Skeletal muscle satellite cell (primary cell): ENCODE measurements at regions not wholly inside any gene's neighbourhood (a gene's known extent, or its start where the extent isn't known, plus 50 kb on each side); places are given as distances from the start of the nearest gene placed in this dataset.
"Not testable (repeated sequence)": the region's sequence is repeated elsewhere in the genome, so short reads cannot be mapped to it uniquely, and the experiment has no call there.

ENCODE experiments used
- H3K27me3 ChIP-seq: 2 replicates; pipeline ENCODE4 v1.7.0; 2013; ENCODE audit warnings: low read length; ENCODE audit not compliant: control insufficient read depth, insufficient read depth
- H3K36me3 ChIP-seq: 2 replicates; pipeline ENCODE4 v1.7.0; 2013; ENCODE audit warnings: mild to moderate bottlenecking, control low read depth, low read length; ENCODE audit not compliant: insufficient read depth
- H3K4me1 ChIP-seq: 2 replicates; pipeline ENCODE4 v1.7.0; 2013; ENCODE audit warnings: low read length; ENCODE audit not compliant: control insufficient read depth, insufficient read depth
- H3K4me2 ChIP-seq: 2 replicates; pipeline ENCODE4 v1.7.0; 2013; ENCODE audit warnings: mild to moderate bottlenecking, low read length
- H3K4me3 ChIP-seq: 2 replicates; pipeline ENCODE4 v1.7.0; 2013; ENCODE audit warnings: low read length
- H3K9ac ChIP-seq: 2 replicates; pipeline ENCODE4 v1.7.0; 2013; ENCODE audit warnings: mild to moderate bottlenecking, low read depth, low read length, moderate library complexity
- H3K9me3 ChIP-seq: replicated peaks from 2 replicates; pipeline ENCODE4 v1.7.0; 2013; ENCODE audit warnings: mild to moderate bottlenecking, control low read depth, low read length

DNA sequence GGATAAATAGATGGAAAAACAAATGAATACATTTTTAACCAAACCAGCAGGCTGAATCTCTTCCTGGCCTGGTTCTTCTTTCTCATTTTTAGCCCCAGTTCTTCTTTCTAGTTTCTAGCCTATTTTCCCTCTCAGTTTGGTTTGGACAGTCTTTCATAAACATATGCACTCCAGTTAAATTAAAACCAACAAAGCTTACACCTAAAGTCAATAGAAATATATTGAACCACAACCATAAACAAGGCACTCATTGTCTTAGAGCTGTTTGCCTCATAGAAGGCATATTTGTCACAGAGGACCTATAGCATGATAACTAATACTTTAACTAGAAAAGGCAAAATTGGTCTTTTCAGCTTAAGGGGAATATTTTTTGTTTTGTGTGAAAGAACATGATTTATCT is 638.3 kb downstream of the NR2F1-AS1 start:
- Histone ChIP-seq H3K4me2 (no peak overlapping the region), H3K4me3 (no peak overlapping the region), H3K27me3 (no peaks in the 10 kb centered on the region), H3K9ac (no peak overlapping the region), H3K4me1 (peaks cover 23% of the 10 kb centered on the region), H3K9me3 (no peaks in the 10 kb centered on the region), H3K36me3 (no peaks in the 10 kb centered on the region)

DNA sequence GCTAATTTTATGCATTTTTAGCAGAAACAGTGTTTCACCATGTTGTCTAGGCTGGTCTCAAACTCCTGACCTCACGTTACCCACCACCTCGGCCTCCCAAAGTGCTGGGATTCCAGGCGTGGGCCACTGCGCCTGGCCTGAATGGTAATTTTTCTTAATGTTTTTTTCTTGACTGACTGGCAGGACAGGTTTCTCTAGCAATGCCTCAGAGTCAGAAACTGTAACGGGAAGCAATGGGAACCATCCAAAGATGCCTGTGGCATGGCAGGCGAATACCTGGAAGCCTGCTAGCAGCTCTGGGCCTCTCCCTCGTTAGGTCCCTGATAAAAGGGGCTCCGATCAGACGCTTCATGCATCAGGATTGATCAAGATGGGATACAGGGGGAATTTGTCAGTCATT is 639.2 kb downstream of the NR2F1-AS1 start:
- Histone ChIP-seq H3K27me3 (no peaks in the 10 kb centered on the region), H3K4me3 (no peak overlapping the region), H3K4me2 (no peak overlapping the region), H3K36me3 (no peaks in the 10 kb centered on the region), H3K9ac (no peak overlapping the region), H3K9me3 (no peaks in the 10 kb centered on the region), H3K4me1 (peaks cover 23% of the 10 kb centered on the region)

DNA sequence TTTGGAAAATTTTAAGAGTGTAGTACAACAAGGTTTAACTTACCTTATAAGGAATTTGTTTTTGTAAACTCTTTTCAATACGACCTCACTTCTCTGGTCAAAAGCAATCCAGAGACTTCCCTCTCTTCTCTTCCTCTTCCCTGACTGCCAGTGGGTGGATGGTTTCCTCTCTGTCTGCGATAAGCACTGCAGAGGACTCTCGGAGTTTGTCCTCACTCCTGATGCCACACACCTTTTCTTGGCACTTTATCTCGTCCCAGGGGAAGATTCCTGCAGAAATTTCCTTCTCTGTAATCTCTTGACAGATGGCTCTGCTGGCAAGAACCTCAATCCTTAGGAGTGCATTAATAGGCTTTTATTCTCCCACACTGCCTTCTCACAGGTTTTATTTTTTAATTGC is 641.6 kb downstream of the NR2F1-AS1 start:
- H3K4me3 ChIP-seq: no peak overlapping the region
- H3K27me3 ChIP-seq: no peaks in the 10 kb centered on the region
- H3K9ac ChIP-seq: no peak overlapping the region
- peaks cover 5% of the 10 kb centered on the region for H3K4me1 ChIP-seq
- no peaks in the 10 kb centered on the region for H3K9me3 ChIP-seq
- H3K36me3 ChIP-seq: no peaks in the 10 kb centered on the region
- H3K4me2 ChIP-seq: peak overlapping the region; percentile 30

- H3K27me3 ChIP-seq, H3K36me3 ChIP-seq, H3K4me2 ChIP-seq, H3K9me3 ChIP-seq, H3K9ac ChIP-seq, H3K4me3 ChIP-seq, H3K4me1 ChIP-seq: not testable (repeated sequence)
Observed at GRCh38 chr5:92937396-92937795, 643.6 kb downstream of the NR2F1-AS1 start.

DNA sequence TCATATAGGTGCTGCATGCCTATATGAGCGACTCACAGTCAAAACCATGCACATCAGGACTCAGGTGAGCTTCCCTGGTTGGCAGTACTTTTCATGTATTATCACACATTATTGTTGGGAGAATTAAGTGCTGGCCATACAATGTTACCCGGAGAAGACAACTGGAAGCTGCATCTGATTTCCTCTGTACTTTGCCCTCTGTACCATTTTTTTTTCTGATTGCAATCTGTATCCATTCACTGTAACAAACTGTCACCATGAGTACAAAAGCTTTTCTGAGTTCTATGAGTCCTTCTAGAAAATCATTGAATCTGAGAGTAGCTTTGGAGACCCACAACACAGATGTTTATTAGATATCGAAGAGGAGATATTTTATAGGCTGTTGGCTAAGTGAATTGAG is 651.0 kb downstream of the NR2F1-AS1 start:
- H3K4me2 ChIP-seq: no peak overlapping the region
- H3K4me1 ChIP-seq: no peaks in the 10 kb centered on the region
- no peak overlapping the region for H3K9ac ChIP-seq
- no peaks in the 10 kb centered on the region for H3K36me3 ChIP-seq
- H3K9me3 ChIP-seq: no peaks in the 10 kb centered on the region
- H3K4me3 ChIP-seq: no peak overlapping the region
- H3K27me3 ChIP-seq: no peaks in the 10 kb centered on the region

DNA sequence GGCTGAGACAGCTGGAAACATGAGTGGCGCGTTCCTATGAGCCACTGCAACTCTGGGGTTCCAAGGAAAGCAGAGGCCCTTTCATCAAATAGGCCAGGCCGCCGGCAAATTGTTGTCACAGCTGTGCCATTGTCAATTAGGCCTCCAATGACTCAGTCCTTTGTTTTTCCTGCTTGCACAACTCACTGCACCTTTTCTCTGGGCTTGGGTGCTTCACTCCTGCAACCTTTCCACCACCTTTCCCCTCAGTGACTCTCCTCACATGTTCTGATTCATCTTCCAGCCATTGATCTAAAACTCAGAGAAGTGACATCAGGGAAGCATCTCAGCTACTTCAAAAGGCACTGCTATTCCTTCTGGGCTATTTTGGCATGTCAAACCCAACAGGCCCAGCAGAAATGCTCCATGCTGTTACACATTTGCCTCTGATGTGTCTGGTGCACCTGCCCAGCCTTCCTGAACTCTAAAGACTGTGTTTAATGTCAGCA is 653.7 kb downstream of the NR2F1-AS1 start:
- Histone ChIP-seq H3K4me3 (no peak overlapping the region), H3K36me3 (no peaks in the 10 kb centered on the region), H3K4me2 (no peak overlapping the region), H3K9ac (no peak overlapping the region), H3K4me1 (no peaks in the 10 kb centered on the region), H3K27me3 (no peaks in the 10 kb centered on the region), H3K9me3 (no peaks in the 10 kb centered on the region)

GRCh38 chr5:92923885-92924284 is 657.1 kb downstream of the NR2F1-AS1 start:
- no peak overlapping the region for H3K4me2 ChIP-seq
- no peaks in the 10 kb centered on the region for H3K9me3 ChIP-seq
- H3K4me3 ChIP-seq: no peak overlapping the region
- no peaks in the 10 kb centered on the region for H3K36me3 ChIP-seq
- no peak overlapping the region for H3K9ac ChIP-seq
- H3K4me1 ChIP-seq: no peaks in the 10 kb centered on the region
- H3K27me3 ChIP-seq: no peaks in the 10 kb centered on the region

GRCh38 chr5:92922231-92922967 is 658.6 kb downstream of the NR2F1-AS1 start:
- no peak overlapping the region for H3K9ac ChIP-seq
- H3K4me2 ChIP-seq: no peak overlapping the region
- no peaks in the 10 kb centered on the region for H3K4me1 ChIP-seq
- H3K36me3 ChIP-seq: no peaks in the 10 kb centered on the region
- H3K27me3 ChIP-seq: no peaks in the 10 kb centered on the region
- no peaks in the 10 kb centered on the region for H3K9me3 ChIP-seq
- H3K4me3 ChIP-seq: no peak overlapping the region

- Histone ChIP-seq H3K4me1 (peaks cover 10% of the 10 kb centered on the region), H3K9me3 (no peaks in the 10 kb centered on the region), H3K36me3 (no peaks in the 10 kb centered on the region), H3K4me3 (no peak overlapping the region), H3K4me2 (no peak overlapping the region), H3K27me3 (no peaks in the 10 kb centered on the region), H3K9ac (no peak overlapping the region)
Observed at GRCh38 chr5:92917044-92917443, 664.0 kb downstream of the NR2F1-AS1 start.

GRCh38 chr5:92916036-92916435 is 665.0 kb downstream of the NR2F1-AS1 start:
- peaks cover 10% of the 10 kb centered on the region for H3K4me1 ChIP-seq
- no peak overlapping the region for H3K9ac ChIP-seq
- H3K4me2 ChIP-seq: no peak overlapping the region
- no peak overlapping the region for H3K4me3 ChIP-seq
- H3K36me3 ChIP-seq: no peaks in the 10 kb centered on the region
- no peaks in the 10 kb centered on the region for H3K9me3 ChIP-seq
- H3K27me3 ChIP-seq: no peaks in the 10 kb centered on the region

DNA sequence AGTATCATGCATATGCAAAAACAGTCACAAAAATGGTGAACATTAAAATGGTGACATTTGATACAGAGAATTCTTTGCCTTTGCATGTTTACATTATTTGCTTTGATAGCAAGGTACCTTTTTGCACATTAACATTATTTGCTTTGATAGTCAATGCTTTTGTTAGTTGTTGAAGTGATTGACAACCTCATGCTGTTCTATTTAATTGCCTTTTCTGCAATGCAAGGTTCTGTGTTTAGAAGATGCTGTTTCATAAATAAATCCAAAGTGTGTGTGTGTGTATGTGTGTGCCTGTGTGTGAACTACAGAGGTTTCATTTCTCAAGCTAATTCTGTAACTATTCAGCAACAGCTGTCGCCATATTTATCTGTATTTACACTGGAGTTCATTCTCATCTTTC is 668.7 kb downstream of the NR2F1-AS1 start:
- Histone ChIP-seq H3K27me3 (no peaks in the 10 kb centered on the region), H3K4me3 (no peak overlapping the region), H3K4me1 (peaks cover 21% of the 10 kb centered on the region), H3K9ac (no peak overlapping the region), H3K4me2 (no peak overlapping the region), H3K36me3 (no peaks in the 10 kb centered on the region), H3K9me3 (no peaks in the 10 kb centered on the region)

GRCh38 chr5:92911851-92912250 is 669.2 kb downstream of the NR2F1-AS1 start:
- Histone ChIP-seq H3K4me2 (no peak overlapping the region), H3K9ac (no peak overlapping the region), H3K36me3 (no peaks in the 10 kb centered on the region), H3K4me3 (no peak overlapping the region), H3K9me3 (no peaks in the 10 kb centered on the region), H3K4me1 (peaks cover 21% of the 10 kb centered on the region), H3K27me3 (no peaks in the 10 kb centered on the region)
